GM12874 (cell line): ENCODE measurements at regions not wholly inside any gene's neighbourhood (a gene's known extent, or its start where the extent isn't known, plus 50 kb on each side); places are given as distances from the start of the nearest gene placed in this dataset.

Experiments
- TF ChIP-seq, protein P1 (sequence below): IDR thresholded peaks from 2 replicates; pipeline ENCODE4 v1.5.1; 2011; ENCODE audit warnings: low read depth, mild to moderate bottlenecking, control low read depth, low read length, moderate library complexity; ENCODE audit not compliant: insufficient read depth

DNA sequence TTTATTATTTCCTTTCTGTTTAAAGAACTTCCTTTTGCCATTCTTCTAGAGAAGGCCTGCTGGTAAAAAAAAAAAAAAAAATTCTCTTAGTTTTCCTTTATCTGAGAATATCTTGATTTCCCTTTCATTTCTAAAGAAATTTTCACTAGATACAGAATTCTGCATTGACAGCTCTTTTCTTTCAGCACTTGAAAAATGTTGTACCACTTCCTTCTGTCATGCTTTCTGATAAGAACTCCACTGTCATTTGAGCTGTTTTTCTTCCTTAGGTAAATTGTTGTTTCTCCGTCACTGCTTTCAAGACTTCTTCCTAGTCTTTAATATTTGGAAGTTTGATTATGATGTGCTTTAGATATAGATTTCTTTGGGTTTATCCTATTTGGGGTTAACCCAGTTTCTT is 113.6 kb upstream of the BTG1 start:
- TF ChIP-seq, protein P1, sequence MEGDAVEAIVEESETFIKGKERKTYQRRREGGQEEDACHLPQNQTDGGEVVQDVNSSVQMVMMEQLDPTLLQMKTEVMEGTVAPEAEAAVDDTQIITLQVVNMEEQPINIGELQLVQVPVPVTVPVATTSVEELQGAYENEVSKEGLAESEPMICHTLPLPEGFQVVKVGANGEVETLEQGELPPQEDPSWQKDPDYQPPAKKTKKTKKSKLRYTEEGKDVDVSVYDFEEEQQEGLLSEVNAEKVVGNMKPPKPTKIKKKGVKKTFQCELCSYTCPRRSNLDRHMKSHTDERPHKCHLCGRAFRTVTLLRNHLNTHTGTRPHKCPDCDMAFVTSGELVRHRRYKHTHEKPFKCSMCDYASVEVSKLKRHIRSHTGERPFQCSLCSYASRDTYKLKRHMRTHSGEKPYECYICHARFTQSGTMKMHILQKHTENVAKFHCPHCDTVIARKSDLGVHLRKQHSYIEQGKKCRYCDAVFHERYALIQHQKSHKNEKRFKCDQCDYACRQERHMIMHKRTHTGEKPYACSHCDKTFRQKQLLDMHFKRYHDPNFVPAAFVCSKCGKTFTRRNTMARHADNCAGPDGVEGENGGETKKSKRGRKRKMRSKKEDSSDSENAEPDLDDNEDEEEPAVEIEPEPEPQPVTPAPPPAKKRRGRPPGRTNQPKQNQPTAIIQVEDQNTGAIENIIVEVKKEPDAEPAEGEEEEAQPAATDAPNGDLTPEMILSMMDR = no peak

DNA sequence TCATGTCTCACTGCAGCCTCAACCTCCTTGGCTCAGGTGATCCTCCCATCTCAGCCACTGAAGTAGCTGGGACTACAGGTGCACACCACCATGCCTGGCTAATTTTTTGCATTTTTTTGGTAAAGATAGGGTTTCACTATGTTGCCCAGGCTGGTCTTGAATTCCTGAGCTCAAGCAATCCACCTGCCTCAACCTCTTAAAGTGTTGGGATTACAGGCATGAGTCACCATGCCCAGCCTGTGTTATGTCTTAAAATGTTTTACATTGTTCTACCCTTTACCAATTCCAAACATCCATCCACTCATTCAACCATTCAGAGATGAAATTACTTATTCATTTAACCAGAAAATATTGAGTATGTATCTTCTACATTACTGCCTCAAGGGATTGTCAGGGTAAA is 111.6 kb upstream of the BTG1 start:
- TF ChIP-seq, protein P1 = no peak

DNA sequence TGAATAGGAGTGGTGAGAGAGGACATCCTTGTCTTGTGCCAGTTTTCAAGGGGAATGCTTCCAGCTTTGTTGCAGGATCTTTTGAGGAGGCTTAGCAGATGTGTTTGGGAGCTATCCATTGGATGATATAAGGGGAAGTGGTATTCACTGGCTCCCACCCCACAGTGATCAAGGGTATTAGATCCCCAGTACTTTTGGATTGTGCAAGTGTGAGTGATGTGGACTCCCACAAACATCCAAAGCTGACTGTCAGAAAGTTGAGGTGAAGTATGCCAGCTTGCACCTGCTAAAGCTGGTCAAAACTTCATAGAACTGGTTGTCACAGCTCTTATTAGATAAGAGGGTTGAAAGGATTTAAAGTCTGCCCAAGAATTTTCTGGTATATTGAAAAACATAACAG is 110.1 kb upstream of the BTG1 start:
- TF ChIP-seq, protein P1 = no peak

DNA sequence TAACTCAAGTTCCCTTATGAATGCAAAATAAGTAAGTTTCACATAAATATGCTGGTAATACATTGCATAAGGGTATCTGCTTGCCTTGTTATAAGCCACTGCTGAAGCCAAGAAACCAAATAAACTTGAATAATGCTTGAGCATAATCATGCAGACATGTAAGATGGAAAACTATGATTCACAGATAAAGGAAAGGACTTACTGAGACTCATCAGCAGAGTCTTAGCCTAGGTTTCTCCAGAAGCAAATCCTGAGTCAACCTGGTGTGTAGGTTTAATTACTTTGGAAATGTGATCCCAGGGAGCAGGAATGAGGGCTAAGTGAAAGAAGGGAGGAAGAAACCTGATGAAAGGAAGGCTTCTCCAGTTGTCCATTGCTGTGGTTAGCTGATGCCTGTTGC is 107.7 kb upstream of the BTG1 start:
- TF ChIP-seq, protein P1 = no peak

DNA sequence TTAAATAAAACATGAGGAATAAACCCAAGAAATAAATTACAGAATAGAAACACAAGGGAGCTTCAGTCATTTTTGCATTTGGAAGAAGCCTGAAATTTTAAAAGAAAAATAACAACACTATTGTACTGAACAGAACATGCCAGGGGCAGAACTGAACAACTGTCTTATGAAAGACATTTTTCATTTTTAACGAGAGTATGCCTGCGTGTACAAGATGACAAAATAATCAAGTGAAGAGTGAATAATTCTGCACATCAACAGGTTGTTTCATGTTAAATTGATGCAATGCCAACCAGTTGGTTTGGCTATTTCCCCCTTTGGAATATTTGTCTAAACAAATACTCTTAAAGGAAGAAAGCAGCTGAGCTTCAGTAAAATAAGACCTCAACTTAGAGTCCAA is 103.3 kb upstream of the BTG1 start:
- TF ChIP-seq, protein P1 = no peak

DNA sequence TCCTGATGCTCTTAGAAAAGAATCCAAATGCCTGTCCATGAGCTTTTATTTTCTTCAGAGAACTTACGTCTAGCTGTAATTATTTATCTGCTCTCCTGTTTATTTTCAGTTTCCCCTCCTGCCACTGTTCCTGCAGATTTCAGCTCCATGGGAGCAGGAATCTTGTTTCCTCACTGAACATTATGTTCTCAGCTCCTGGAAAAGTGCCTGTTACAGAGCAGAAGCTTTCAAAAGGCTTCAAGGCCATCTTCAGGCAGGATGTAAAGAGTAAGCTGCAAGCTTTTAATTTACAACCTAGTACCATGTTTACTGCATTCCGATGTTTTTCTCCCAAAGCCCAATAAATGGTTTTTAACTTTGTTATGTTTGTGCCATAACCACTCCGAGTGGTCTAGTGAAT is 98.4 kb upstream of the BTG1 start:
- TF ChIP-seq, protein P1 = no peak

DNA sequence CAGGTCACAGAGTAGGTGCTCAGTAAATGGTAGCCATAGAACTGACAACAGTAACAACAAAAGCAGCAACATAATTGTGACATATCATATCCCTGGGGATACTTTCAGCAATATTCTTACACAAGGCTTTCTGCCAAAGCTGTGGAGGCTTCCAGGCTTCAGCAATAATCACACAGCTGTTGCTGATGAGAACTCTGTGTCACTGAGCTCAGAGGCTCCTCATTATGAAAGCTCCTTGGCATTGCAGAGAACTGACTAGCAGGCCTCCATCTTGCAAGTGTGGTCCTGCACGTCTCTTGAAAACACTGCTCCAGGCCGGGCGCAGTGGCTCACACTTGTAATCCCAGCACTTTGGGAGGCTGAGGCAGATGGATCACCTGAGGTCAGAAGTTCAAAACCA is 97.3 kb upstream of the BTG1 start:
- TF ChIP-seq, protein P1 = no peak
